GM12878 (cell line): ENCODE measurements at regions not wholly inside any gene's neighbourhood (a gene's known extent, or its start where the extent isn't known, plus 50 kb on each side); places are given as distances from the start of the nearest gene placed in this dataset.

Experiments used
- ATAC-seq: fragments of 200-7000 bp; cut with Tn5 transposase; 3 replicates; pipeline ENCODE4 v1.9.1; 2020; ENCODE audit warnings: mild to moderate bottlenecking, moderate library complexity
- BruUV-seq: library from RNA; stranded (reverse); fragments of 400-500 nt; replicated peaks from 2 replicates; lab custom pipeline; 2021; lab: Mats Ljungman, UMichigan
- CTCF ChIA-PET: fragments of 300-600 bp; sonication (Branson Sonifier 250); formaldehyde crosslinking; extraction: SDS; loops from one replicate; lab custom pipeline; 2021; ENCODE audit warnings: inconsistent platforms; lab: Yijun Ruan, JAX
- POLR2A ChIA-PET: fragments of 350-600 bp; formaldehyde crosslinking; extraction: SDS; loops from one replicate; lab custom pipeline; 2021; ENCODE audit warnings: inconsistent platforms; lab: Charles Lee
- RAD21 ChIA-PET: fragments of 300-600 bp; sonication (Branson Sonifier 250); formaldehyde crosslinking; loops from one replicate; lab custom pipeline; 2023; ENCODE audit warnings: antibody characterized with exemption; ENCODE audit not compliant: unreplicated experiment; lab: Charles Lee
- SMC1A ChIA-PET: fragments of 300-600 bp; sonication (Branson Sonifier 250); formaldehyde crosslinking; loops from one replicate; lab custom pipeline; 2023; ENCODE audit not compliant: unreplicated experiment, uncharacterized antibody; lab: Charles Lee
- DNase-seq: peaks from one replicate; pipeline ENCODE4 v3.0.0-alpha.2; 2011; ENCODE audit warnings: low read depth, low spot score
- FAIRE-seq: peaks from 3 replicates; lab custom pipeline; 2011; peaks lifted over from hg19 to GRCh38; lab: Jason Lieb, UNC
- H2AFZ ChIP-seq: 2 replicates; pipeline ENCODE4 v1.6.0; 2011; ENCODE audit warnings: low read depth, low read length, control low read depth; ENCODE audit not compliant: control insufficient read depth
- H3K27ac ChIP-seq: 2 replicates; pipeline ENCODE4 v1.5.1; 2011; ENCODE audit warnings: control low read depth; ENCODE audit not compliant: control insufficient read depth, insufficient read depth
- H3K27me3 ChIP-seq, 2 experiments: replicated peaks in 1 of 2; 2 replicates each; pipeline versions ENCODE4 v1.6.0 to v1.6.1; 2011; ENCODE audit warnings: low read length in 1 of 2; ENCODE audit not compliant: control insufficient read depth in 2 of 2, insufficient read depth in 2 of 2
- H3K36me3 ChIP-seq, 2 experiments: 2 replicates each; pipeline ENCODE4 v1.5.1; 2011; ENCODE audit warnings: low read length in 1 of 2; ENCODE audit not compliant: control insufficient read depth in 2 of 2, insufficient read depth in 2 of 2
- H3K4me1 ChIP-seq: 2 replicates; pipeline ENCODE4 v1.6.1; 2011; ENCODE audit warnings: mild to moderate bottlenecking, low read length, moderate library complexity, mixed read lengths; ENCODE audit not compliant: control insufficient read depth, insufficient read depth
- H3K4me2 ChIP-seq: 2 replicates; pipeline ENCODE4 v1.6.0; 2011; ENCODE audit warnings: control low read depth; ENCODE audit not compliant: control insufficient read depth, insufficient read depth
- H3K4me3 ChIP-seq: fragments of 200-600 bp; sonication (generic); 2 replicates; pipeline ENCODE4 v1.5.1; 2016
- H3K79me2 ChIP-seq: 2 replicates; pipeline ENCODE4 v1.6.0; 2011; ENCODE audit warnings: low read length; ENCODE audit not compliant: control insufficient read depth, insufficient read depth
- H3K9ac ChIP-seq: 2 replicates; pipeline ENCODE4 v1.8.0; 2011; ENCODE audit warnings: low read length, control low read depth, mixed read lengths; ENCODE audit not compliant: control insufficient read depth, insufficient read depth
- H3K9me3 ChIP-seq: replicated peaks from 3 replicates; pipeline ENCODE4 v1.5.1; 2011; ENCODE audit warnings: mild to moderate bottlenecking, low read length; ENCODE audit not compliant: control insufficient read depth, insufficient read depth
- H4K20me1 ChIP-seq: 2 replicates; pipeline ENCODE4 v1.6.0; 2011; ENCODE audit not compliant: control insufficient read depth, insufficient read depth
- BRCA1 ChIP-seq: IDR thresholded peaks from 2 replicates; pipeline ENCODE4 v1.6.1; 2011; ENCODE audit warnings: low read depth, low read length, improper control_type of control experiment
- MEF2A ChIP-seq: IDR thresholded peaks from 2 replicates; pipeline ENCODE4 v1.6.1; 2011; ENCODE audit warnings: low read depth, mild to moderate bottlenecking, low read length, moderate library complexity; ENCODE audit not compliant: insufficient read depth
- RAD51 ChIP-seq: fragments of 450-650 bp; IDR thresholded peaks from 2 replicates; pipeline ENCODE4 v1.6.1; 2016; ENCODE audit warnings: moderate library complexity, mild to moderate bottlenecking, inconsistent platforms
- RB1 ChIP-seq: fragments of 450-650 bp; formaldehyde crosslinking; IDR thresholded peaks from 2 replicates; pipeline ENCODE4 v1.6.1; 2017; ENCODE audit warnings: mild to moderate bottlenecking, borderline replicate concordance
- SMARCA5 ChIP-seq: fragments of 450-650 bp; IDR thresholded peaks from 2 replicates; pipeline ENCODE4 v1.6.1; 2017; ENCODE audit warnings: mild to moderate bottlenecking
- SRF ChIP-seq, 2 experiments: IDR thresholded peaks; 2 replicates each; pipeline ENCODE4 v1.6.1; 2011; ENCODE audit warnings: low read depth in 2 of 2, low read length in 2 of 2, mild to moderate bottlenecking in 1 of 2, moderate library complexity in 1 of 2
- YBX1 ChIP-seq: fragments of 450-650 bp; IDR thresholded peaks from 2 replicates; pipeline ENCODE4 v1.6.1; 2016; ENCODE audit warnings: antibody characterized with exemption
- WGBS: methylation state at CpG from one replicate; pipeline ENCODE4 v1.1.6; 2016; ENCODE audit warnings: low lambda C conversion rate; ENCODE audit not compliant: insufficient replicate concordance, insufficient coverage; ENCODE audit errors: missing lambda C conversion rate; 5-methylcytosine and 5-hydroxymethylcytosine counted together
- in situ Hi-C: fragments of 300-500 bp; cut with MboI; formaldehyde crosslinking; loops from 9 replicates; pipeline ENCODE4 v1.14.3; 2018; ENCODE audit warnings: mixed read lengths
- intact Hi-C: fragments of 100-400 bp; cut with micrococcal nuclease; formaldehyde crosslinking; loops from one replicate; pipeline ENCODE4 v1.14.2; 2022; ENCODE audit not compliant: unreplicated experiment
- TF ChIP-seq, protein P1 (sequence below): fragments of 450-650 bp; IDR thresholded peaks from 2 replicates; pipeline ENCODE4 v1.6.1; 2017; ENCODE audit warnings: low read depth, mild to moderate bottlenecking, moderate library complexity
- TF ChIP-seq, protein P2 (sequence below): fragments of 450-650 bp; IDR thresholded peaks from 2 replicates; pipeline ENCODE4 v1.6.1; 2014; ENCODE audit warnings: mild to moderate bottlenecking
- TF ChIP-seq, protein P3 (sequence below): IDR thresholded peaks from 2 replicates; pipeline ENCODE4 v1.6.1; 2011; ENCODE audit warnings: borderline replicate concordance, low read depth, mild to moderate bottlenecking, moderate library complexity, mixed read lengths, low read length; ENCODE audit not compliant: insufficient read depth; ENCODE audit errors: extremely low read length
- TF ChIP-seq, protein P4 (sequence below): IDR thresholded peaks from 2 replicates; pipeline ENCODE4 v1.6.1; 2012; ENCODE audit warnings: mild to moderate bottlenecking, low read depth, low read length

DNA sequence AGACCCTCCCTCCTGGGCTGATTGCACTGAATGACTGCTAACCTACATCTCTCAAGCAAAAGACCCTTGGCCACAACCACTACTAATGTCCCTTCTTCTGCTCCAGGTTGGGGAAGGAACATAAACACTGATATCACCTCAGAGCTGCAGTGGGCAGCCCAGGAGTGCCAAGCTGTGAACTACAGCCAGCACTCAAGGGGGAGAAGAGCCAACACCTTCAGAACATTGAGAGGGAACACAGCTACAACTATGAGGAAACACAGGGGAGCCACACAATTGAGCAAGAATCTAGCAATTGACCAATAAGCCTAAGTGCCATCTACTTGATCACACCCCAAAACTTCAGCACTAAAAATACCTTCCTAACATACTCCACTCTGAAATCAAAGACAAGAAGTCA lies 222.8 kb downstream of the SPATA18 start:
- ChIA-PET SMC1A (no interaction called here), CTCF (no interaction called here)
- intact Hi-C loops: no loop called here
- Histone ChIP-seq H3K27ac (no peak overlapping the region), H3K9ac (no peak overlapping the region), H2AFZ (no peak overlapping the region), H3K4me1 (no peaks in the 10 kb centered on the region), H3K4me3 (no peak overlapping the region)
- in situ Hi-C loops: no loop called here
- TF ChIP-seq BRCA1 (no peak), SRF (IDR thresholded peaks at IDR 0.05; ENCODE audit: low read depth in 2 of 2, low read length in 2 of 2) (no peak)
- TF ChIP-seq, protein P1, sequence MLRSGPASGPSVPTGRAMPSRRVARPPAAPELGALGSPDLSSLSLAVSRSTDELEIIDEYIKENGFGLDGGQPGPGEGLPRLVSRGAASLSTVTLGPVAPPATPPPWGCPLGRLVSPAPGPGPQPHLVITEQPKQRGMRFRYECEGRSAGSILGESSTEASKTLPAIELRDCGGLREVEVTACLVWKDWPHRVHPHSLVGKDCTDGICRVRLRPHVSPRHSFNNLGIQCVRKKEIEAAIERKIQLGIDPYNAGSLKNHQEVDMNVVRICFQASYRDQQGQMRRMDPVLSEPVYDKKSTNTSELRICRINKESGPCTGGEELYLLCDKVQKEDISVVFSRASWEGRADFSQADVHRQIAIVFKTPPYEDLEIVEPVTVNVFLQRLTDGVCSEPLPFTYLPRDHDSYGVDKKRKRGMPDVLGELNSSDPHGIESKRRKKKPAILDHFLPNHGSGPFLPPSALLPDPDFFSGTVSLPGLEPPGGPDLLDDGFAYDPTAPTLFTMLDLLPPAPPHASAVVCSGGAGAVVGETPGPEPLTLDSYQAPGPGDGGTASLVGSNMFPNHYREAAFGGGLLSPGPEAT: no peak
- TF ChIP-seq, all 136 proteins: peak for 0
- Histone ChIP-seq H3K79me2 (no peaks in the 10 kb centered on the region), H3K4me2 (no peak overlapping the region), H3K27me3 (no peaks in the 10 kb centered on the region), H3K9me3 (no peaks in the 10 kb centered on the region), H4K20me1 (no peaks in the 10 kb centered on the region), H3K36me3 (no peaks in the 10 kb centered on the region)
- ATAC-seq: no peak
- ChIA-PET POLR2A (no interaction called here), RAD21 (no interaction called here)
- no peak for DNase-seq
- FAIRE-seq: no peak
- BruUV-seq: no TSS peak

DNA sequence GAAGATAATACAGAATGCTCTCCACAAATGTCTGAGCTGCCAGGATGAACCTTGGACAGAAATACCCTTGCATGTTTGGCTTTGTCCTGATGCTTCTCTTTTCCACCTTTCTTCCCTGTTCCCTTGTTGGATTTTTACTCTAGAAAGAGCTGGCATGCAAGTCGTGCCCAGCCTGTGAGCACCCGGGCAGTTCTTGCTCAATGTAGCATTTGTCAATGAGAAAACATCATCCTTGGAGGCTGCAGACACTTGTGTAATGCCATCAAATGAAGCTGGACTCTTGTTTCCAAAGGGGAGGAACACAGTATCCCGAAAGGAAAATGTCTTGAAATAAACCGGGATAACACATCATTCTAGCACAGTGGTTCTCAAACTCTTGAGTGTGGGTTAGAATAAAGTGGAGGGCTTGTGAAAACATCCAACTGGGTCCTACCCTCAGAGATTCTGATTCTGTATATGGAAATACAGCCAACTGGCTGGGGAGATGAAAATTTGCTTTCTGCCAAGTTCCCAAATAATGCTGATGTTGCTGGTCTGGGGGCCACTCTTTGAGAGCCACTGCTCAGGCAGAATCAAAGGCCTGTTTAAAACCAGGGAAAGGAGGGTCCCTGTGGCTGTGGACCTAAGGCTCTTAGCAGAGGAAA lies 237.2 kb downstream of the SPATA18 start:
- Histone ChIP-seq H3K27ac (no peak overlapping the region), H3K9me3 (no peaks in the 10 kb centered on the region), H3K36me3 (no peaks in the 10 kb centered on the region), H3K27me3 (no peaks in the 10 kb centered on the region), H3K4me1 (no peaks in the 10 kb centered on the region), H3K79me2 (no peaks in the 10 kb centered on the region), H3K4me3 (no peak overlapping the region), H3K4me2 (no peak overlapping the region), H3K9ac (no peak overlapping the region), H4K20me1 (no peaks in the 10 kb centered on the region), H2AFZ (no peak overlapping the region)
- RAD21 ChIA-PET: no interaction called here
- intact Hi-C loops (no loop called here), in situ Hi-C loops (no loop called here)
- CTCF ChIA-PET: no interaction called here
- DNase-seq: no peak
- no peak for FAIRE-seq
- ATAC-seq: no peak
- POLR2A ChIA-PET: no interaction called here
- WGBS: 21% methylated on average over 4 of the region's 4 CpGs
- no TSS peak for BruUV-seq
- SMC1A ChIA-PET: no interaction called here
- TF ChIP-seq SMARCA5: no peak
- TF ChIP-seq, protein P2, sequence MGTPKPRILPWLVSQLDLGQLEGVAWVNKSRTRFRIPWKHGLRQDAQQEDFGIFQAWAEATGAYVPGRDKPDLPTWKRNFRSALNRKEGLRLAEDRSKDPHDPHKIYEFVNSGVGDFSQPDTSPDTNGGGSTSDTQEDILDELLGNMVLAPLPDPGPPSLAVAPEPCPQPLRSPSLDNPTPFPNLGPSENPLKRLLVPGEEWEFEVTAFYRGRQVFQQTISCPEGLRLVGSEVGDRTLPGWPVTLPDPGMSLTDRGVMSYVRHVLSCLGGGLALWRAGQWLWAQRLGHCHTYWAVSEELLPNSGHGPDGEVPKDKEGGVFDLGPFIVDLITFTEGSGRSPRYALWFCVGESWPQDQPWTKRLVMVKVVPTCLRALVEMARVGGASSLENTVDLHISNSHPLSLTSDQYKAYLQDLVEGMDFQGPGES: no peak
- TF ChIP-seq, protein P3, sequence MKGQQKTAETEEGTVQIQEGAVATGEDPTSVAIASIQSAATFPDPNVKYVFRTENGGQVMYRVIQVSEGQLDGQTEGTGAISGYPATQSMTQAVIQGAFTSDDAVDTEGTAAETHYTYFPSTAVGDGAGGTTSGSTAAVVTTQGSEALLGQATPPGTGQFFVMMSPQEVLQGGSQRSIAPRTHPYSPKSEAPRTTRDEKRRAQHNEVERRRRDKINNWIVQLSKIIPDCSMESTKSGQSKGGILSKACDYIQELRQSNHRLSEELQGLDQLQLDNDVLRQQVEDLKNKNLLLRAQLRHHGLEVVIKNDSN: no peak
- no peak for TF ChIP-seq YBX1
- TF ChIP-seq RAD51: no peak
- TF ChIP-seq RB1: no peak
- no peak for TF ChIP-seq MEF2A
- TF ChIP-seq, protein P4, sequence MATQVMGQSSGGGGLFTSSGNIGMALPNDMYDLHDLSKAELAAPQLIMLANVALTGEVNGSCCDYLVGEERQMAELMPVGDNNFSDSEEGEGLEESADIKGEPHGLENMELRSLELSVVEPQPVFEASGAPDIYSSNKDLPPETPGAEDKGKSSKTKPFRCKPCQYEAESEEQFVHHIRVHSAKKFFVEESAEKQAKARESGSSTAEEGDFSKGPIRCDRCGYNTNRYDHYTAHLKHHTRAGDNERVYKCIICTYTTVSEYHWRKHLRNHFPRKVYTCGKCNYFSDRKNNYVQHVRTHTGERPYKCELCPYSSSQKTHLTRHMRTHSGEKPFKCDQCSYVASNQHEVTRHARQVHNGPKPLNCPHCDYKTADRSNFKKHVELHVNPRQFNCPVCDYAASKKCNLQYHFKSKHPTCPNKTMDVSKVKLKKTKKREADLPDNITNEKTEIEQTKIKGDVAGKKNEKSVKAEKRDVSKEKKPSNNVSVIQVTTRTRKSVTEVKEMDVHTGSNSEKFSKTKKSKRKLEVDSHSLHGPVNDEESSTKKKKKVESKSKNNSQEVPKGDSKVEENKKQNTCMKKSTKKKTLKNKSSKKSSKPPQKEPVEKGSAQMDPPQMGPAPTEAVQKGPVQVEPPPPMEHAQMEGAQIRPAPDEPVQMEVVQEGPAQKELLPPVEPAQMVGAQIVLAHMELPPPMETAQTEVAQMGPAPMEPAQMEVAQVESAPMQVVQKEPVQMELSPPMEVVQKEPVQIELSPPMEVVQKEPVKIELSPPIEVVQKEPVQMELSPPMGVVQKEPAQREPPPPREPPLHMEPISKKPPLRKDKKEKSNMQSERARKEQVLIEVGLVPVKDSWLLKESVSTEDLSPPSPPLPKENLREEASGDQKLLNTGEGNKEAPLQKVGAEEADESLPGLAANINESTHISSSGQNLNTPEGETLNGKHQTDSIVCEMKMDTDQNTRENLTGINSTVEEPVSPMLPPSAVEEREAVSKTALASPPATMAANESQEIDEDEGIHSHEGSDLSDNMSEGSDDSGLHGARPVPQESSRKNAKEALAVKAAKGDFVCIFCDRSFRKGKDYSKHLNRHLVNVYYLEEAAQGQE: no peak
